ENCODE measurements at regions not wholly inside any gene's neighbourhood (a gene's known extent, or its start where the extent isn't known, plus 50 kb on each side); places are given as distances from the start of the nearest gene placed in this dataset.

- 57 to 72% (median 59%) methylated on average over 4 of the region's 4 CpGs for WGBS, 3 donors
- Histone ChIP-seq H3K4me1 (ENCODE audit: control insufficient read depth in 3 of 3, insufficient read depth in 2 of 3, low read depth in 1 of 3, low read length in 2 of 3) (no peaks in the 10 kb centered on the region), H3K36me3 (ENCODE audit: control insufficient read depth in 3 of 3, insufficient read depth in 2 of 3, low read depth in 1 of 3, low read length in 3 of 3) (no peaks in the 10 kb centered on the region), H3K27ac (ENCODE audit: low read depth in 1 of 3, low read length in 2 of 3) (no peak overlapping the region), H3K4me3 (ENCODE audit: low read depth in 1 of 3, low read length in 3 of 3) (no peak overlapping the region), H3K27me3 (ENCODE audit: control insufficient read depth in 3 of 3, insufficient read depth in 3 of 3, low read length in 3 of 3) (no peaks in the 10 kb centered on the region), H3K9me3 (ENCODE audit: control insufficient read depth in 2 of 2, insufficient read depth in 1 of 2, low read depth in 1 of 2, low read length in 1 of 2) (no peaks in the 10 kb centered on the region)
- FAIRE-seq (no peak), DNase-seq (no peak)
Observed at GRCh38 chr22:34866081-34866480, 199.9 kb upstream of the ISX start.

DNA sequence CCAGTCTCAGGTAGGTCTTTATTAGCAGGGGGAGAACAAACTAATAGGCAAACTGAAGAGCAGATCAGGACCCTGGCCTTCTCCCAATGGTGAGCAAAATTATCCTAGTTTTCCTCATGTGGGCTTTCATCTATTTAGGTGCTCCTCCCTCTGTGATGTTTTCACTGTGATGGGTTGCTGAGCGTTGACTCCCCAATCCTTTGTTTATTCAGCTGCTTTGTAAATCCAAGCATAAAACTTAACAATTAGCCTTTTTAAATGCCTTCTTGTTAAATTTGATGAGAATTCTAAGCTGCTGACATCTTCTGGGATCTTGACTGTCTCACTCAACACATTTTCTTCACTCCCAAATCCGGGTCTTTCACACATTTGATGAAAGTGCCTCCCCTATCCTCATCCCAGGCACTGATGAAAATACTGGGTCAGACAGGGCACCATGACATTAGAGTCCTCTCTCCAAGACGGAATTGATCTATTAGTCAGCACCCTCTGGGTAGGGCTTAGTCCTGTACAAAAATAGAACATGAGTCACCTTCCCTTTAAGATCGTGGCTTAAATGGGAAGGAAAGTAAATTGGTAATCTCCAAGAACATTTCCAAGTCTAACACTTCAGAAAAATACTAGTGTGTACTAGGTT, 199.3 kb upstream of the ISX start:
- Histone ChIP-seq H3K27ac (ENCODE audit: low read depth in 1 of 3, low read length in 2 of 3) (no peak overlapping the region), H3K36me3 (ENCODE audit: control insufficient read depth in 3 of 3, insufficient read depth in 2 of 3, low read depth in 1 of 3, low read length in 3 of 3) (no peaks in the 10 kb centered on the region), H3K4me3 (ENCODE audit: low read depth in 1 of 3, low read length in 3 of 3) (no peak overlapping the region), H3K4me1 (ENCODE audit: control insufficient read depth in 3 of 3, insufficient read depth in 2 of 3, low read depth in 1 of 3, low read length in 2 of 3) (no peaks in the 10 kb centered on the region), H3K27me3 (ENCODE audit: control insufficient read depth in 3 of 3, insufficient read depth in 3 of 3, low read length in 3 of 3) (no peaks in the 10 kb centered on the region), H3K9me3 (ENCODE audit: control insufficient read depth in 2 of 2, insufficient read depth in 1 of 2, low read depth in 1 of 2, low read length in 1 of 2) (no peaks in the 10 kb centered on the region)
- DNase-seq (no peak), FAIRE-seq (no peak)
- WGBS, 3 donors, result 42 to 58% (median 47%) methylated on average over 4 of the region's 4 CpGs

DNA sequence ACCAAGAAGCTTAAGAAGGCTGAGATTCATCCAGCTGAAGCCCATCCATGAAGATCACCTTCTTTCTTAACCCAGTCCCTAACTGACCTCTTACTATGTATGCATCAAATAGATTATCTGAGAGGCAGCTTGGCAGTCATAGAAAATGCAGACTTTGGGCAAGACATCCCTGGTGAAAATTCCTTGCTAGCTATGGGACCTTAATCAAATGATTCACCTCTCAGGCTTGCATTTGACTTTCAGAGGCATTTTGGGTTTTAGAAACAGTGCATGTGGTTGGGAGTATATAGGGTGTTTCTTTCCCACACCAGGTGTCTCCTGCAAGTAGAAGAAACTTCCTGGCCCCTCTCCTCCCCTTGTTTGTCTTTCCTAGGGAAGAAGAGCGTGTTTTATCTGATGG, 188.5 kb upstream of the ISX start:
- 26 to 47% (median 43%) methylated on average over 1 of the region's 1 CpG for WGBS, 3 donors
- Histone ChIP-seq H3K27me3 (ENCODE audit: control insufficient read depth in 3 of 3, insufficient read depth in 3 of 3, low read length in 3 of 3) (no peaks in the 10 kb centered on the region), H3K9me3 (ENCODE audit: control insufficient read depth in 2 of 2, insufficient read depth in 1 of 2, low read depth in 1 of 2, low read length in 1 of 2) (no peaks in the 10 kb centered on the region), H3K4me1 (ENCODE audit: control insufficient read depth in 3 of 3, insufficient read depth in 2 of 3, low read depth in 1 of 3, low read length in 2 of 3) (no peaks in the 10 kb centered on the region), H3K36me3 (ENCODE audit: control insufficient read depth in 3 of 3, insufficient read depth in 2 of 3, low read depth in 1 of 3, low read length in 3 of 3) (no peaks in the 10 kb centered on the region), H3K4me3 (ENCODE audit: low read depth in 1 of 3, low read length in 3 of 3) (no peak overlapping the region), H3K27ac (ENCODE audit: low read depth in 1 of 3, low read length in 2 of 3) (no peak overlapping the region)
- DNase-seq (no peak), FAIRE-seq (no peak)

- FAIRE-seq (no peak), DNase-seq (no peak)
- no peak overlapping the region for H3K27ac ChIP-seq (ENCODE audit: low read depth in 1 of 3, low read length in 2 of 3)
- H3K27me3 ChIP-seq (ENCODE audit: control insufficient read depth in 3 of 3, insufficient read depth in 3 of 3, low read length in 3 of 3), result no peaks in the 10 kb centered on the region
- H3K4me3 ChIP-seq (ENCODE audit: low read depth in 1 of 3, low read length in 3 of 3), result no peak overlapping the region
- H3K4me1 ChIP-seq (ENCODE audit: control insufficient read depth in 3 of 3, insufficient read depth in 2 of 3, low read depth in 1 of 3, low read length in 2 of 3), result no peaks in the 10 kb centered on the region
- no peaks in the 10 kb centered on the region for H3K36me3 ChIP-seq (ENCODE audit: control insufficient read depth in 3 of 3, insufficient read depth in 2 of 3, low read depth in 1 of 3, low read length in 3 of 3)
- H3K9me3 ChIP-seq (ENCODE audit: control insufficient read depth in 2 of 2, insufficient read depth in 1 of 2, low read depth in 1 of 2, low read length in 1 of 2), result no peaks in the 10 kb centered on the region
Observed at GRCh38 chr22:34878171-34878570, 187.8 kb upstream of the ISX start.

- H3K36me3 ChIP-seq (ENCODE audit: control insufficient read depth in 3 of 3, insufficient read depth in 2 of 3, low read depth in 1 of 3, low read length in 3 of 3), result no peaks in the 10 kb centered on the region
- H3K4me1 ChIP-seq (ENCODE audit: control insufficient read depth in 3 of 3, insufficient read depth in 2 of 3, low read depth in 1 of 3, low read length in 2 of 3), result no peaks in the 10 kb centered on the region
- DNase-seq (no peak), FAIRE-seq (no peak)
- 69 to 74% (median 71%) methylated on average over 3 of the region's 3 CpGs for WGBS, 3 donors
- H3K9me3 ChIP-seq (ENCODE audit: control insufficient read depth in 2 of 2, insufficient read depth in 1 of 2, low read depth in 1 of 2, low read length in 1 of 2), result no peaks in the 10 kb centered on the region
- no peak overlapping the region for H3K27ac ChIP-seq (ENCODE audit: low read depth in 1 of 3, low read length in 2 of 3)
- no peak overlapping the region for H3K4me3 ChIP-seq (ENCODE audit: low read depth in 1 of 3, low read length in 3 of 3)
- no peaks in the 10 kb centered on the region for H3K27me3 ChIP-seq (ENCODE audit: control insufficient read depth in 3 of 3, insufficient read depth in 3 of 3, low read length in 3 of 3)
Observed at GRCh38 chr22:34879001-34879400, 187.0 kb upstream of the ISX start.

GRCh38 chr22:34880662-34881061, 185.3 kb upstream of the ISX start:
- H3K4me1 ChIP-seq (ENCODE audit: control insufficient read depth in 3 of 3, insufficient read depth in 2 of 3, low read depth in 1 of 3, low read length in 2 of 3), result no peaks in the 10 kb centered on the region
- FAIRE-seq (no peak), DNase-seq (no peak)
- H3K27ac ChIP-seq (ENCODE audit: low read depth in 1 of 3, low read length in 2 of 3), result no peak overlapping the region
- H3K4me3 ChIP-seq (ENCODE audit: low read depth in 1 of 3, low read length in 3 of 3), result no peak overlapping the region
- H3K9me3 ChIP-seq (ENCODE audit: control insufficient read depth in 2 of 2, insufficient read depth in 1 of 2, low read depth in 1 of 2, low read length in 1 of 2), result no peaks in the 10 kb centered on the region
- H3K36me3 ChIP-seq (ENCODE audit: control insufficient read depth in 3 of 3, insufficient read depth in 2 of 3, low read depth in 1 of 3, low read length in 3 of 3), result no peaks in the 10 kb centered on the region
- 88 to 96% (median 92%) methylated on average over 1 of the region's 1 CpG for WGBS, 3 donors
- no peaks in the 10 kb centered on the region for H3K27me3 ChIP-seq (ENCODE audit: control insufficient read depth in 3 of 3, insufficient read depth in 3 of 3, low read length in 3 of 3)

- no peaks in the 10 kb centered on the region for H3K27me3 ChIP-seq (ENCODE audit: control insufficient read depth in 3 of 3, insufficient read depth in 3 of 3, low read length in 3 of 3)
- no peaks in the 10 kb centered on the region for H3K36me3 ChIP-seq (ENCODE audit: control insufficient read depth in 3 of 3, insufficient read depth in 2 of 3, low read depth in 1 of 3, low read length in 3 of 3)
- no peaks in the 10 kb centered on the region for H3K9me3 ChIP-seq (ENCODE audit: control insufficient read depth in 2 of 2, insufficient read depth in 1 of 2, low read depth in 1 of 2, low read length in 1 of 2)
- no peaks in the 10 kb centered on the region for H3K4me1 ChIP-seq (ENCODE audit: control insufficient read depth in 3 of 3, insufficient read depth in 2 of 3, low read depth in 1 of 3, low read length in 2 of 3)
- no peak overlapping the region for H3K4me3 ChIP-seq (ENCODE audit: low read depth in 1 of 3, low read length in 3 of 3)
- no peak for DNase-seq
- no peak for FAIRE-seq
- 78 to 89% (median 80%) methylated on average over 2 of the region's 2 CpGs for WGBS, 3 donors
- H3K27ac ChIP-seq (ENCODE audit: low read depth in 1 of 3, low read length in 2 of 3), result peak overlapping the region in 1 of 3 donors; percentile 22
Observed at GRCh38 chr22:34881453-34881852, 184.5 kb upstream of the ISX start.

GRCh38 chr22:34885852-34886251, 180.1 kb upstream of the ISX start:
- Histone ChIP-seq H3K4me1 (ENCODE audit: control insufficient read depth in 3 of 3, insufficient read depth in 2 of 3, low read depth in 1 of 3, low read length in 2 of 3) (no peaks in the 10 kb centered on the region), H3K27ac (ENCODE audit: low read depth in 1 of 3, low read length in 2 of 3) (no peak overlapping the region), H3K9me3 (ENCODE audit: control insufficient read depth in 2 of 2, insufficient read depth in 1 of 2, low read depth in 1 of 2, low read length in 1 of 2) (peaks cover 0 to 7% of the 10 kb centered on the region in 2 donors), H3K27me3 (ENCODE audit: control insufficient read depth in 3 of 3, insufficient read depth in 3 of 3, low read length in 3 of 3) (no peaks in the 10 kb centered on the region), H3K4me3 (ENCODE audit: low read depth in 1 of 3, low read length in 3 of 3) (no peak overlapping the region), H3K36me3 (ENCODE audit: control insufficient read depth in 3 of 3, insufficient read depth in 2 of 3, low read depth in 1 of 3, low read length in 3 of 3) (no peaks in the 10 kb centered on the region)
- 81 to 92% (median 92%) methylated on average over 3 of the region's 3 CpGs for WGBS, 3 donors
- DNase-seq, result no peak
- no peak for FAIRE-seq

DNA sequence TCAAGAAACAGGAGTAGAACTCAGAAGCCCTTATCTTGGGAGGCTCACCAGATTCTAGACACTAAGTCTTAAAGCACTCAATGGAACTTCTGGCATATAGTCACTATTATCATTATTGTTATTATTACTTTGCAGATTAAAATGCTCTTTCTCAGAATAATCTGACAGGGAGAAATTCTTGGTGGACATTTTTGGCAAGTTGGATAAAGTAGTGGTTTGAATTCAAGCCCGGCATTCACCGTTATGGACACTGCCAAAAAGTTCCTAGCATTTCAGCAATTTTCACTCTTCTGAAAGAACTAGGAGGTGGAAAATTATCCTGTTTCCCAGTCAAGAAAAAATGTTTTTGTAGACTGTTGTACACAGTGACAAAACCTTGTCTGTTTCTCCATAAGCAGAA, 179.6 kb upstream of the ISX start:
- Histone ChIP-seq H3K36me3 (ENCODE audit: control insufficient read depth in 3 of 3, insufficient read depth in 2 of 3, low read depth in 1 of 3, low read length in 3 of 3) (no peaks in the 10 kb centered on the region), H3K27ac (ENCODE audit: low read depth in 1 of 3, low read length in 2 of 3) (no peak overlapping the region), H3K4me1 (ENCODE audit: control insufficient read depth in 3 of 3, insufficient read depth in 2 of 3, low read depth in 1 of 3, low read length in 2 of 3) (no peaks in the 10 kb centered on the region), H3K4me3 (ENCODE audit: low read depth in 1 of 3, low read length in 3 of 3) (no peak overlapping the region), H3K9me3 (ENCODE audit: control insufficient read depth in 2 of 2, insufficient read depth in 1 of 2, low read depth in 1 of 2, low read length in 1 of 2) (peaks cover 0 to 7% of the 10 kb centered on the region in 2 donors), H3K27me3 (ENCODE audit: control insufficient read depth in 3 of 3, insufficient read depth in 3 of 3, low read length in 3 of 3) (no peaks in the 10 kb centered on the region)
- 84 to 97% (median 91%) methylated on average over 2 of the region's 2 CpGs for WGBS, 3 donors
- FAIRE-seq (no peak), DNase-seq (no peak)
